Smooth muscle cell (in vitro differentiated cells): ENCODE measurements at regions not wholly inside any gene's neighbourhood (a gene's known extent, or its start where the extent isn't known, plus 50 kb on each side); places are given as distances from the start of the nearest gene placed in this dataset.

ENCODE experiments used
- DNase-seq: peaks from one replicate; lab custom pipeline; 2025; ENCODE audit not compliant: unreplicated experiment; lab: John Stamatoyannopoulos, UW
- H2AFZ ChIP-seq: fragments of 200-600 bp; sonication (generic); 2 replicates; pipeline ENCODE4 v1.6.0; 2016; ENCODE audit warnings: antibody characterized with exemption, low read depth, mild to moderate bottlenecking
- H3F3A ChIP-seq: fragments of 200-600 bp; sonication (generic); 2 replicates; pipeline ENCODE4 v1.6.0; 2017; ENCODE audit warnings: antibody characterized with exemption, low read depth
- H3K27ac ChIP-seq: fragments of 200-600 bp; sonication (generic); 2 replicates; pipeline ENCODE4 v1.5.1; 2016; ENCODE audit warnings: low read depth, mild to moderate bottlenecking
- H3K27me3 ChIP-seq: fragments of 200-600 bp; sonication (generic); 2 replicates; pipeline ENCODE4 v1.6.1; 2016; ENCODE audit warnings: low read depth, mild to moderate bottlenecking
- H3K36me3 ChIP-seq: fragments of 200-600 bp; sonication (generic); 2 replicates; pipeline ENCODE4 v1.5.1; 2016; ENCODE audit warnings: low read depth
- H3K4me1 ChIP-seq: fragments of 200-600 bp; sonication (generic); 2 replicates; pipeline ENCODE4 v1.5.1; 2016; ENCODE audit warnings: low read depth
- H3K4me2 ChIP-seq: fragments of 200-600 bp; sonication (generic); 2 replicates; pipeline ENCODE4 v1.6.0; 2016; ENCODE audit warnings: mild to moderate bottlenecking
- H3K4me3 ChIP-seq: fragments of 200-600 bp; sonication (generic); 2 replicates; pipeline ENCODE4 v1.5.1; 2016; ENCODE audit warnings: mild to moderate bottlenecking
- H3K79me2 ChIP-seq: fragments of 200-600 bp; sonication (generic); 2 replicates; pipeline ENCODE4 v1.6.0; 2016; ENCODE audit warnings: low read depth, mild to moderate bottlenecking
- H3K9ac ChIP-seq: fragments of 200-600 bp; sonication (generic); 2 replicates; pipeline ENCODE4 v1.6.0; 2016; ENCODE audit warnings: low read depth
- H3K9me3 ChIP-seq: fragments of 200-600 bp; sonication (generic); replicated peaks from 2 replicates; pipeline ENCODE4 v1.5.1; 2016; ENCODE audit warnings: low read depth
- H4K20me1 ChIP-seq: fragments of 200-600 bp; sonication (generic); 2 replicates; pipeline ENCODE4 v1.6.0; 2016; ENCODE audit warnings: low read depth
- WGBS: methylation state at CpG from one replicate; pipeline ENCODE4 v1.1.7; 2016; ENCODE audit warnings: low lambda C conversion rate; 5-methylcytosine and 5-hydroxymethylcytosine counted together
- TF ChIP-seq, protein P1 (sequence below): fragments of 200-600 bp; sonication (generic); IDR thresholded peaks from 2 replicates; pipeline ENCODE4 v1.5.1; 2017; ENCODE audit warnings: borderline replicate concordance, mild to moderate bottlenecking, antibody characterized with exemption; ENCODE audit not compliant: insufficient read depth, poor library complexity, severe bottlenecking

DNA sequence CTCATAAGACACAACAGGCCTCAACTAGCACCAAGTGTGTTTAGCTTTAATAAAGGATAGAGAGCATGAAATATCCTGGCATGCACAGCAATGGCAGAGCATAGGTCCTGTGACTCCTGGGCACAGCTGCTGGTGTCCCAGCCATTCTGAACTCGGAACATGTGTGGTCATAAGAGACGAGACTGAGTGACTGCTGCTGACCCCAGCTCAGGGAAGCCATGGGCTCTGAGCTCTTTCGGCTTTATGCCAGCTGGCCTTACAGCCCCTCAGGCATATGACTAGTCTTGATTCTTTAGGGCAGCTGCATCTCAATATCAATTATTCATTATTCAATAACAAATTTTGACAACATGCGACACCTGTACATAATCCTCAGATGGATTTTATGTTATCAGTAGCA is 62.4 kb upstream of the TOPAZ1 start:
- WGBS, result 87% methylated on average over 4 of the region's 4 CpGs
- H3K4me2 ChIP-seq, result no peak overlapping the region
- H3K36me3 ChIP-seq, result no peaks in the 10 kb centered on the region
- peaks cover 14% of the 10 kb centered on the region for H3K27me3 ChIP-seq
- H2AFZ ChIP-seq, result no peak overlapping the region
- no peaks in the 10 kb centered on the region for H3F3A ChIP-seq
- no peak overlapping the region for H3K27ac ChIP-seq
- H3K9me3 ChIP-seq, result no peaks in the 10 kb centered on the region
- H3K79me2 ChIP-seq, result no peaks in the 10 kb centered on the region
- no peak overlapping the region for H3K9ac ChIP-seq
- H3K4me1 ChIP-seq, result no peaks in the 10 kb centered on the region
- H4K20me1 ChIP-seq, result no peaks in the 10 kb centered on the region
- no peak overlapping the region for H3K4me3 ChIP-seq
- no peak for DNase-seq
- TF ChIP-seq, protein P1, sequence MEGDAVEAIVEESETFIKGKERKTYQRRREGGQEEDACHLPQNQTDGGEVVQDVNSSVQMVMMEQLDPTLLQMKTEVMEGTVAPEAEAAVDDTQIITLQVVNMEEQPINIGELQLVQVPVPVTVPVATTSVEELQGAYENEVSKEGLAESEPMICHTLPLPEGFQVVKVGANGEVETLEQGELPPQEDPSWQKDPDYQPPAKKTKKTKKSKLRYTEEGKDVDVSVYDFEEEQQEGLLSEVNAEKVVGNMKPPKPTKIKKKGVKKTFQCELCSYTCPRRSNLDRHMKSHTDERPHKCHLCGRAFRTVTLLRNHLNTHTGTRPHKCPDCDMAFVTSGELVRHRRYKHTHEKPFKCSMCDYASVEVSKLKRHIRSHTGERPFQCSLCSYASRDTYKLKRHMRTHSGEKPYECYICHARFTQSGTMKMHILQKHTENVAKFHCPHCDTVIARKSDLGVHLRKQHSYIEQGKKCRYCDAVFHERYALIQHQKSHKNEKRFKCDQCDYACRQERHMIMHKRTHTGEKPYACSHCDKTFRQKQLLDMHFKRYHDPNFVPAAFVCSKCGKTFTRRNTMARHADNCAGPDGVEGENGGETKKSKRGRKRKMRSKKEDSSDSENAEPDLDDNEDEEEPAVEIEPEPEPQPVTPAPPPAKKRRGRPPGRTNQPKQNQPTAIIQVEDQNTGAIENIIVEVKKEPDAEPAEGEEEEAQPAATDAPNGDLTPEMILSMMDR, result no peak

DNA sequence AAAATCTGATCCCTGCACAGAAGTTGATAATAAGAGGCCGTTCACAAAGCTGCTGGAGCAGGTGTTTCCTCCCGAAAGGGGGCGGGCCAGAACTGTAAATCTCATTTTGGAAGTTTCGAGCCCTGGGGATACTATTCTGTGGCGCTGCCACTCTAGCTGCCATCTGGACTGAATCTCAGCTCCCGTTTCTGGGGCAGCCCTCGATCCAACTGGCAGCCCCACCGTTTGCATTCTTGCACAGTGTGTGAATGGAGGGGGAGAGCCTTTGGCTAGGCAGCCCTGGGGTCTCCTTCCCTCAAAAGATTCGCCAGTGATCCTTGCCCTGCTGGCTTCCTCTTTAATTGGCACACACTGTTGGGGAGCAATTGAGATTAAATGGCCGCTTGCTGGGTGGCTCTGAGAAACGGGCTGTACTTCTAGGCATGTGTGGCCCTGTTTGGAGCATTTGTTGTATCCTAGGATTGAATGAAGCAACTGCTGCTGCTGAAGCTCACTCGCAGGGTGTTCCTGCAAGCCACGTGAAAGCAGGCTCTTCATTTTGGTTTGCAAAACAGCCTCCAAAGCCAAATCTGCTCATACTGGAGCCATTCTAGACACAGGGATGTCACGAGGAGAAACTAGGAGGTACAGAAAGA is 57.2 kb upstream of the TOPAZ1 start:
- no peak overlapping the region for H2AFZ ChIP-seq
- H3F3A ChIP-seq, result no peaks in the 10 kb centered on the region
- H3K4me2 ChIP-seq, result no peak overlapping the region
- H3K36me3 ChIP-seq, result no peaks in the 10 kb centered on the region
- H4K20me1 ChIP-seq, result no peaks in the 10 kb centered on the region
- H3K4me1 ChIP-seq, result no peaks in the 10 kb centered on the region
- no peak for DNase-seq
- 76% methylated on average over 14 of the region's 14 CpGs for WGBS
- H3K9ac ChIP-seq, result no peak overlapping the region
- H3K27me3 ChIP-seq, result peaks cover 24% of the 10 kb centered on the region
- H3K9me3 ChIP-seq, result no peaks in the 10 kb centered on the region
- no peaks in the 10 kb centered on the region for H3K79me2 ChIP-seq
- no peak overlapping the region for H3K4me3 ChIP-seq
- H3K27ac ChIP-seq, result no peak overlapping the region
- TF ChIP-seq, protein P1, result no peak

DNA sequence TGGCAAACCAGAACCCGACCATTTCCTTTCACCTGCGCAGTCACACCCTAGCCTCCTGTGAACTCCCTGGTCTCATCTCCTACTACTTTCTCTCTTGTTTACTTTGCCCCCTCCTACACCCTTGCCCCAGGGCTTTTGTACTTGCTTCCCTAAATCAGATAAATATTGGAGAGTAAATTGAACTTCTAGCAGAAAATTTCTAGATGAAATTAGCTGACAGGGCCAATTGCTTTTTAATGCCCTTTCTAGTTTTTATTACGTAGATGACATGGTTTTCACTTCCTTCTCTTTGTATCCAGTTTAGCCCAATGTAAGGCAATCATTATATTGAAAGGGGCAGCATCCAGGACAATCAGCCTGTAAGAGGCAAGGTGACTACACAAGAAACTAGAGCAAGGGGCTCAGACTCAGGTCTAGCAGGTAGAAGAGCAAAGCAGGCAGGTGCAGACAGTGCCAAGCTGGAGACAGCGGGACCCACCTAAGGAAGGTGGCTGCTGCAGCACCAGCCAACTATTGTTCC is 56.2 kb upstream of the TOPAZ1 start:
- Histone ChIP-seq H3K9me3 (no peaks in the 10 kb centered on the region), H3K79me2 (no peaks in the 10 kb centered on the region), H3K4me3 (no peak overlapping the region), H3K36me3 (no peaks in the 10 kb centered on the region), H3K27me3 (peaks cover 21% of the 10 kb centered on the region), H4K20me1 (no peaks in the 10 kb centered on the region), H2AFZ (no peak overlapping the region), H3K4me2 (no peak overlapping the region), H3F3A (no peaks in the 10 kb centered on the region), H3K4me1 (no peaks in the 10 kb centered on the region), H3K9ac (no peak overlapping the region), H3K27ac (no peak overlapping the region)
- DNase-seq, result no peak
- TF ChIP-seq, protein P1, result no peak
- WGBS, result 91% methylated on average over 4 of the region's 4 CpGs

DNA sequence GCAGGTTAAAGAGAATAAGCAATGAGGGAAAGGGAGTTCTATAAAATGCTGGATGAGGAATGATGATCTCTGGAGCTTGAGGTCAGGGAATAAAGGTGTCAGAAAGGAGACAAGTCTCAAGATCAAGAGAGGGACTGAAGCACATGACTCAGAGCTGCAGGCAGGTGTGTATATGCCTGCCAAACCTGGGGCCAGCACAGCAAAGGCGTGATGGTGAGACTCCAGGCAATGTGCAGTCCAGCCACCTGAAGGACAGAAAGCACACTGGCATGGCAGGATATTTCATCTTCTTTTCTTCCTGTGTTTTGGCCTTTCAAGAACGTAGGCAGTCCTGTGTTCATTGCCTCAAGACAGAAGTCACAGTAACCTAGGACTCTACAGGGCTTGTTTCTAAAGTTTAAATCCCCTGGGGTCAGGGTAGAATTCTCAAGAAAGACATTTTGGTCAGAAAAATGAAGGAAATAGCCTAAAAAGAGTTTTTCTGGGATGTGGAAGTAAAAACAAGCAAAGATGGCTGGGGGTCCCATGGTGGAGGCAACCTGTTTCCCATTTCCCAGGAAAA is 55.5 kb upstream of the TOPAZ1 start:
- Histone ChIP-seq H3K36me3 (no peaks in the 10 kb centered on the region), H3K9ac (no peak overlapping the region), H3K4me2 (no peak overlapping the region), H3K4me1 (no peaks in the 10 kb centered on the region), H4K20me1 (no peaks in the 10 kb centered on the region), H3K27me3 (peaks cover 21% of the 10 kb centered on the region), H3F3A (no peaks in the 10 kb centered on the region), H3K4me3 (no peak overlapping the region), H2AFZ (no peak overlapping the region), H3K27ac (no peak overlapping the region), H3K9me3 (no peaks in the 10 kb centered on the region), H3K79me2 (no peaks in the 10 kb centered on the region)
- no peak for DNase-seq
- TF ChIP-seq, protein P1, result no peak
- WGBS, result 88% methylated on average over 2 of the region's 2 CpGs
